Common myeloid progenitor, CD34-positive (primary cell): ENCODE measurements at regions not wholly inside any gene's neighbourhood (a gene's known extent, or its start where the extent isn't known, plus 50 kb on each side); places are given as distances from the start of the nearest gene placed in this dataset.

Source experiments
- CTCF ChIA-PET: fragments of 350-600 bp; sonication (Branson Sonifier 250); formaldehyde crosslinking; loops from one replicate; lab custom pipeline; 2021; ENCODE audit warnings: antibody characterized with exemption; lab: Charles Lee
- POLR2A ChIA-PET: fragments of 350-600 bp; sonication (Branson Sonifier 250); formaldehyde crosslinking; loops from one replicate; lab custom pipeline; 2021; ENCODE audit warnings: antibody characterized with exemption; lab: Charles Lee
- DNase-seq, 3 donors: peaks; one replicate each; pipeline versions ENCODE4 v3.0.0 to v3.0.0-alpha.2; 2013
- H3K27ac ChIP-seq, 2 experiments: 1 replicate in 1 of 2; 2 replicates in 1 of 2; pipeline ENCODE4 v1.7.0; 2013; ENCODE audit warnings: inconsistent platforms in 2 of 2, low read length in 2 of 2, mild to moderate bottlenecking in 2 of 2, low read depth in 1 of 2, moderate library complexity in 1 of 2; ENCODE audit not compliant: severe bottlenecking in 2 of 2, insufficient read depth in 1 of 2, poor library complexity in 1 of 2
- H3K27me3 ChIP-seq, 5 experiments: replicated peaks in 2 of 5; 1 replicate in 3 of 5; 2 replicates in 2 of 5; pipeline versions ENCODE4 v1.6.1 to v1.7.0; 2013; ENCODE audit warnings: low read length in 4 of 5, mild to moderate bottlenecking in 2 of 5, moderate library complexity in 2 of 5, inconsistent platforms in 1 of 5; ENCODE audit not compliant: insufficient read depth in 5 of 5, control insufficient read depth in 4 of 5
- H3K36me3 ChIP-seq, 4 experiments: 1 replicate in 2 of 4; 2 replicates in 2 of 4; pipeline versions ENCODE4 v1.6.1 to v1.7.0; 2013; ENCODE audit warnings: low read length in 3 of 4, control low read depth in 1 of 4, mild to moderate bottlenecking in 1 of 4; ENCODE audit not compliant: control insufficient read depth in 4 of 4, insufficient read depth in 4 of 4
- H3K4me1 ChIP-seq, 4 experiments: 1 replicate in 3 of 4; 2 replicates in 1 of 4; pipeline versions ENCODE4 v1.6.1 to v1.7.1; 2013; ENCODE audit warnings: low read length in 3 of 4, mild to moderate bottlenecking in 3 of 4, control low read depth in 1 of 4, inconsistent platforms in 1 of 4, moderate library complexity in 1 of 4; ENCODE audit not compliant: control insufficient read depth in 4 of 4, insufficient read depth in 4 of 4; ENCODE audit errors: control extremely low read depth in 1 of 4
- H3K4me3 ChIP-seq, 7 experiments: 1 replicate in 4 of 7; 2 replicates in 3 of 7; pipeline versions ENCODE4 v1.5.1 to v1.7.0; 2013; ENCODE audit warnings: mild to moderate bottlenecking in 7 of 7, low read length in 6 of 7, moderate library complexity in 6 of 7, inconsistent platforms in 2 of 7, low read depth in 2 of 7, control low read depth in 1 of 7; ENCODE audit not compliant: insufficient read depth in 4 of 7, control insufficient read depth in 1 of 7; ENCODE audit errors: extremely low read depth in 1 of 7
- H3K9me3 ChIP-seq, 5 experiments: 1 replicate in 4 of 5; 2 replicates in 1 of 5; pipeline versions ENCODE4 v1.6.1 to v1.7.1; 2013; ENCODE audit warnings: low read length in 4 of 5, mild to moderate bottlenecking in 2 of 5, inconsistent platforms in 1 of 5, low read depth in 1 of 5, moderate library complexity in 1 of 5; ENCODE audit not compliant: control insufficient read depth in 4 of 5, insufficient read depth in 2 of 5; ENCODE audit errors: control extremely low read depth in 1 of 5
- WGBS: methylation state at CpG from one replicate; pipeline ENCODE4 v1.1.5; 2013; ENCODE audit not compliant: insufficient coverage; 5-methylcytosine and 5-hydroxymethylcytosine counted together

DNA sequence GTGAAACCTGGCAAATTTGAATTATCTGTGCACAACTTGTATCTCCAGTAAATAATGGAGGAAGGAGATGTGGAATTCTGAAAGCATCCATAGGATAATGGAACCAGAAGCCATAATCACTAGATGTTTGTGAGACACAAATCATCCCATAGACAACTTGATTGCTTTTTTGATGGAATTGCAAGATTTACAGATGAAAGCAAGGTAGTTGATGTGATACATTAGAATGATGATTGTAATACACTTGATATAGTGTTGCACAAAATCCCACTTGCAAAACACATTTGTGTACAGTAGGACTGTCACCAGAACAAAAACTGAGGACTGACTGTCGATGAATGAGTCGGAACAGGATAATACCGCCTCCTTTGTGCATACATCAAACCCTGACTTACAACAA lies 178.3 kb downstream of the IRS2 start:
- Histone ChIP-seq H3K27me3 (no peaks in the 10 kb centered on the region), H3K27ac (no peak overlapping the region), H3K9me3 (peaks cover 0 to 4% (median 0%) of the 10 kb centered on the region in 5 experiments), H3K36me3 (no peaks in the 10 kb centered on the region), H3K4me1 (no peaks in the 10 kb centered on the region), H3K4me3 (no peak overlapping the region)
- ChIA-PET POLR2A (no interaction called here), CTCF (interaction anchor here (1.3 kb wide), 1 partner anchor 172 kb away, joined by 3 read pairs; no protein-coding TSS in a partner anchor)
- no peak for DNase-seq
- WGBS, result no CpG with 5 or more reads among the region's 3 CpGs

DNA sequence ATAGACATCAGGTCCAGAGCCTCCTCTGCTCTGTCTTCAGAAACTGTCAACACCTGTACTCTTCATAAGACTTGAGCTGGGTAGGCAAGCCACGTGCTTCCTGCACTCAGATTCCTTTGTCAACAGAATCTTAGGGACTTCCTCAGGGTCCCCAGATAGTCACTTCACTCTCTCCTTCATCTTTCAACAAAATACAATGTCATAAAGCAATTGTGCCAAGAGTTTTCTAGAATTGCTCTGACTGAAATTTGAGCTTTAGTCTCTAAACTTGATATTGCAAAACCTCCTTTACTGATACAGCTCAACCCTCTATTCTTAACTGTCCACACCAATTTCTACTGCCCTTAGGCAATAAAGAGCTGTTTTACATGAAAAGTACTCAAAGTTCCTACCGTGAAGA lies 179.9 kb downstream of the IRS2 start:
- H3K4me3 ChIP-seq, result no peak overlapping the region
- ChIA-PET CTCF (interaction anchor here (1.2 to 1.7 kb wide), 3 partner anchors 11 to 186 kb away, joined by 3 to 4 read pairs (median 3); no protein-coding TSS in a partner anchor), POLR2A (no interaction called here)
- no peaks in the 10 kb centered on the region for H3K36me3 ChIP-seq
- DNase-seq, result no peak
- peaks cover 0 to 1% (median 0%) of the 10 kb centered on the region in 5 experiments for H3K27me3 ChIP-seq
- peaks cover 0 to 4% (median 0%) of the 10 kb centered on the region in 5 experiments for H3K9me3 ChIP-seq
- H3K27ac ChIP-seq, result no peak overlapping the region
- WGBS, result 78% methylated on average over 1 of the region's 2 CpGs
- no peaks in the 10 kb centered on the region for H3K4me1 ChIP-seq

- Histone ChIP-seq H3K27me3 (peaks cover 0 to 2% (median 0%) of the 10 kb centered on the region in 5 experiments), H3K27ac (no peak overlapping the region), H3K9me3 (peaks cover 0 to 4% (median 0%) of the 10 kb centered on the region in 5 experiments), H3K36me3 (no peaks in the 10 kb centered on the region), H3K4me3 (no peak overlapping the region), H3K4me1 (no peaks in the 10 kb centered on the region)
- ChIA-PET POLR2A (no interaction called here), CTCF (interaction anchor here (1.0 to 1.7 kb wide), 5 partner anchors 8 to 186 kb away, joined by 3 to 4 read pairs (median 3); no protein-coding TSS in a partner anchor)
- DNase-seq, result no peak
Observed at GRCh38 chr13:109605846-109606245, 180.5 kb downstream of the IRS2 start.

DNA sequence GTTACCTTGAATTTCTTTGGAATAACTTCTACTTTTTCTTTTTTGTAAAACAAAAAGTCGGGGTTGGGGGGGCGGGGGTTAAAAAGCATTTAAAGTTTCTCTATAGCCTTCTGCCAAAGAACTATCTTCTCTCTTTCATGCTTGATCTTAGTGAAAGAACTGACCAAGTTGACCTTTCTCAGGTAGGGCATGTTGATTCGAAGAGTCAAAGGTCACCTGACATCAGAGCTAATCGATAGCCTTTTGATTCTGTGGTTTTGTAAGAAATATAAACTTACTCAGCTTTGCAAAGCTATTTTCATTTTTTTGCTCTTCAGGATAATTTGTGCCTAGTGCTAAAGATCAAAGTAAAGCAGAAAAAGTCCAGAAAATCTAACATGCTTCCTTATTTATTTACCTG lies 181.5 kb downstream of the IRS2 start:
- no peaks in the 10 kb centered on the region for H3K4me1 ChIP-seq
- no peaks in the 10 kb centered on the region for H3K36me3 ChIP-seq
- peaks cover 0 to 4% (median 0%) of the 10 kb centered on the region in 5 experiments for H3K9me3 ChIP-seq
- no peak overlapping the region for H3K27ac ChIP-seq
- H3K27me3 ChIP-seq, result peaks cover 0 to 3% (median 0%) of the 10 kb centered on the region in 5 experiments
- DNase-seq, result no peak
- 73% methylated on average over 2 of the region's 4 CpGs for WGBS
- no peak overlapping the region for H3K4me3 ChIP-seq
- POLR2A ChIA-PET, result no interaction called here
- CTCF ChIA-PET, result no interaction called here

- CTCF ChIA-PET, result no interaction called here
- POLR2A ChIA-PET, result no interaction called here
- Histone ChIP-seq H3K27ac (no peak overlapping the region), H3K27me3 (peaks cover 0 to 10% (median 0%) of the 10 kb centered on the region in 5 experiments), H3K9me3 (peaks cover 0 to 4% (median 0%) of the 10 kb centered on the region in 5 experiments), H3K36me3 (no peaks in the 10 kb centered on the region), H3K4me3 (no peak overlapping the region), H3K4me1 (no peaks in the 10 kb centered on the region)
- DNase-seq, result no peak
- WGBS, result 100% methylated on average over 4 of the region's 5 CpGs
Observed at GRCh38 chr13:109602356-109602755, 184.0 kb downstream of the IRS2 start.

DNA sequence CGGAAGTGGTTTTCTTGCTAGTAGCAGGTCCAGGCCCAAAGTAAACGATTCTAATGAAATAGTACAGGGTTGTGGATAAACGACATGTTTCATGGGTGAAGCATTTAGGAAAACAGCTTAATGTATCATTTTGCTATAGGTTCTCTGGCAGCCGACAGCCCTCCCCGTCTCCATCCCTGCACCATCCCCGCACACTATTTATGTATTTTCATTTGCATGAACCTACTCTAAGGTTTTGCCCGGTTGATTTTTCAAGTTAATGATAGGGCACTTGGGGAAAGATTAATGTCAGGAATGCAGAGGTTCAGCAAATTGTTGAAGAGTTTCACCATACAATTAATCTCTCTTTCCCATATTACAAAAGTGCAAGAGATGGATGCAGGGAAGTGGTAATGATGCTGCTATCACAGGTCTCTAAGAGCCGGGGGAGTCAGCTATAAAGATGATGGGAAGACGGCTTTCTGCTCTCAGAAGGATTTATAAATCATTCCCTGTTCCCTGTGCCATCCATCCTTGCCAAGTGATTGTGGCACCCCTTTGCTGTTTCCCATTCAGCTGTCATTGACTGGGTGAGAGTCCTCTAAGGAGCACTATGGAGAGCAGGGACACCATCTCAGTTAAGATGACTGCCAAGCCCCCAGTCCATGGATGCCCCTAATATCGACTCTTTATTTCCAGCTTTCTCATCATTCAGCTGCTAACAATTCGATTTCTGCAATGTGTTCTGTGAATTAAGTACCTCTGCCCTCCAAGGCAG lies 186.3 kb downstream of the IRS2 start:
- no peak for DNase-seq
- ChIA-PET POLR2A (no interaction called here), CTCF (no interaction called here)
- Histone ChIP-seq H3K27me3 (peaks cover 0 to 10% (median 2%) of the 10 kb centered on the region in 5 experiments), H3K27ac (no peak overlapping the region), H3K36me3 (no peaks in the 10 kb centered on the region), H3K9me3 (peaks cover 0 to 2% (median 0%) of the 10 kb centered on the region in 5 experiments), H3K4me3 (no peak overlapping the region), H3K4me1 (no peaks in the 10 kb centered on the region)
- 90% methylated on average over 6 of the region's 11 CpGs for WGBS

DNA sequence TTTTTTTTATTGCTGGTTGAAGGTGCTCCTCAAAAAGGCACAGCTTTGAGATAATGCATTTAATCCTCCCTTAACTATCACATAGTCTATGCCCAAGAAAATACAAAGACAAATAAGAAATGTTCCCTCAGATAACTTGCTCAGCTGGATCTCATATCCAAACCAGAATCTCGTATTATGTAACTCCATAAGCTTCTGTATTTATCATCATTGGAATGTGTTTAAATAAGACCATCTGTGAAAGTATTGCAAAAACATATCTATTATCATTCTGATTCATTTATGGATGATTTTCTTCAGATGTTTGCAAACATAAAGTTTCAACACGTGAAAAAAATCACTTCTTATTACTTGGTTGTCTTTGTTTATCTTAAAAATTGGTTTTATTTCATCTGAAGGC lies 190.9 kb downstream of the IRS2 start:
- ChIA-PET POLR2A (no interaction called here), CTCF (interaction anchor here (0.9 to 1.4 kb wide), 2 partner anchors 11 to 15 kb away, joined by 3 to 4 read pairs; no protein-coding TSS in a partner anchor)
- H3K27me3 ChIP-seq, result peaks cover 0 to 10% (median 3%) of the 10 kb centered on the region in 5 experiments
- H3K36me3 ChIP-seq, result no peaks in the 10 kb centered on the region
- no CpG with 5 or more reads among the region's 2 CpGs for WGBS
- no peak overlapping the region for H3K27ac ChIP-seq
- no peak for DNase-seq
- H3K4me3 ChIP-seq, result no peak overlapping the region
- H3K4me1 ChIP-seq, result no peaks in the 10 kb centered on the region
- H3K9me3 ChIP-seq, result no peaks in the 10 kb centered on the region
